UCSD-AML1 (cell line): ENCODE measurements at regions not wholly inside any gene's neighbourhood (a gene's known extent, or its start where the extent isn't known, plus 50 kb on each side); places are given as distances from the start of the nearest gene placed in this dataset.
"Not testable (repeated sequence)": the region's sequence is repeated elsewhere in the genome, so short reads cannot be mapped to it uniquely, and the experiment has no call there.

Experiments
- DNase-seq: peaks from one replicate; lab custom pipeline; 2025; ENCODE audit not compliant: unreplicated experiment; lab: John Stamatoyannopoulos, UW

GRCh38 chr14:53228966-53229365, 75.8 kb upstream of the DDHD1 start:
- DNase-seq: no peak

GRCh38 chr14:53227154-53227718, 74.1 kb upstream of the DDHD1 start:
- no peak for DNase-seq

GRCh38 chr14:53226553-53226952, 73.4 kb upstream of the DDHD1 start:
- no peak for DNase-seq

GRCh38 chr14:53220914-53221313, 67.8 kb upstream of the DDHD1 start:
- DNase-seq: no peak

DNA sequence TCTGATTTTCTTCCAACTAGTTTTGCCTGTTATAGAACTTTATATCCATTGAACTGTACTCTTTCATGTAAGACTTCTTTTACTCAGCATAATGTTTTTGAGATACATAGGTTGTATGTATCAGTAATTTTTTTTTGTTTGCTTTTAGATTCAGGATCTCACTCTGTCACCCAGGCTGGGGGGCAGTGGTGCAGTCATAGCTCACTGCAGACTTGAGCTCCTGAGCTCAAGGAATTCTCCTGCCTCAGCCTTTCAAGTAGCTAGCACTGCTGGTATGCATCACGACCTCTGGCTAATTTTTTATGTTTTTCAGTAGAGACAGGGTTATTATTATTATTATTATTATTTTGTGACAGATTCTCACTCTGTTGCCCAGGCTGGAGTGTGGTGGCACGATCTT, 65.0 kb upstream of the DDHD1 start:
- no peak for DNase-seq

GRCh38 chr14:53217316-53217994, 64.3 kb upstream of the DDHD1 start:
- DNase-seq: peak; percentile 79

DNA sequence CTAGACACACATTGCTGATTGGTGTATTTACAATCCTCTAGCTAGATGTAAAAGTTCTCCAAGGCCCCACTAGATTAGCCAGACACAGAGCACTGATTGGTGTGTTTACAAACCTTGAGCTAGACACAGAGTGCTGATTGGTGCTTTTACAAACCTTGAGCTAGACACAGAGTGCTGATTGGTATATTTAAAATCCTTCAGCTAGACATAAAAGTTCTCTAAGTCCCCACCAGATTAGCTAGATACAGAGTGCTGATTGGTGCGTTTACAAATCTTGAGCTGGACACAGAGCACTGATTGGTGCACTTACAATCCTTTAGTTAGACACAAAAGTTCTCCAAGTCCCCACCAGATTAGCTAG, 63.8 kb upstream of the DDHD1 start:
- DNase-seq: not testable (repeated sequence)

DNA sequence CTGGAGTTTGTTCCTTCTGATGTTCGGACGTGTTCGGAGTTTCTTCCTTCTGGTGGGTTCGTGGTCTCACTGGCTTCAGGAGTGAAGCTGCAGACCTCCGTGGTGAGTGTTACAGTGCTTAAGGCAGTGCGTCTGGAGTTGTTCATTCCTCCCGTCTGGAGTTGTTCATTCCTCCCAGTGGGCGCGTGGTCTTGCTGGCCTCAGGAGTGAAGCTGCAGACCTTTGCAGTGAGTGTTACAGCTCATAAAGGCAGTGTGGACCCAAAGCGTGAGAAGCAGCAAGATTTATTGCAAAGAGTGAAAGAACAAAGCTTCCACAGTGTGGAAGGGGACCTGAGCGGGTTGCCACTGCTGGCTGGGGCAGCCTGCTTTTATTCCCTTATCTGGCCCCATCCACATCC, 63.4 kb upstream of the DDHD1 start:
- DNase-seq: not testable (repeated sequence)

- no peak for DNase-seq
Measured at GRCh38 chr14:53215101-53215500, 62.0 kb upstream of the DDHD1 start.

DNA sequence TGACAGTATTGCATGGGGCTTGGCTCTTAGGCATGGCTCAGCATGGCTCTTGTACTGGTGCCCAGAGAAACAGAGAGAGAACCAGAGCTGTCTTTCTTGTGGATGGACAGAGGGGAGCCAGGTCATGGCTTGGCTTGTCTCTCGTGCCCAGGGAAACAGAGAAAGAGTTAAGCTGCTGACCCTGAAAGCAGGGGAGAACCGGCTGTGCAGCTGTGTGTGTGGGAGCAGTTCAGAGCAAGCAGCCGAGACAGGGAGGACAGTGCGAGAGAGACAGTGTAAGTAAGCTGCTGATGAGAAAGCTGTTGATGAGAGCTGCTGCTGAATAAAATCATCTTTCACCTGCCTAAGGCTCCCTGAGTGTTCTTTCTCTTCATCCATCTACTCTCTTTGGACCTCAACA, 61.3 kb upstream of the DDHD1 start:
- DNase-seq: no peak

DNA sequence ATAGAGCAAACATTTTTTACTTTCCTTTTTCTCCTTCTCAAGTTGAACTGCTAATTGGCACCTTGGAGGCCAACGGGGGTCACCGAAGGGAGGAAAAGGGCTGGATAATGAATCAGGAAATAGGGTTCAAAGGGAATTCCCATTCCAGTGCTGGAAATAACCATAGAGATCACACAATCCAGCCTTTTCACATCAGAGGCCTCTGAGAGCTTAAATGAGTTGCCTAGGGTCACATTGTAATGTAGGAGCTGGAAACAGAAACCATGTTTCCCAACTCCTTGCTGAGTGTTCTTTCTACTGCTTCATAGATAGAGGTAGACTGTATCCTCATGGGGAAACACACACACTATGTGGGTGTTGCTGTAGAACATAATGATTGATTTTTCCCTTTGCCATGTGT, 60.6 kb upstream of the DDHD1 start:
- no peak for DNase-seq

GRCh38 chr14:53209370-53209769, 56.2 kb upstream of the DDHD1 start:
- no peak for DNase-seq
